Activated T-cell treated with anti-CD3 and anti-CD28 coated beads, Interleukin-2, amount 50 U/mL, for 24 hours (primary cell): ENCODE measurements at regions not wholly inside any gene's neighbourhood (a gene's known extent, or its start where the extent isn't known, plus 50 kb on each side); places are given as distances from the start of the nearest gene placed in this dataset.
"Not testable (repeated sequence)": the region's sequence is repeated elsewhere in the genome, so short reads cannot be mapped to it uniquely, and the experiment has no call there.

ENCODE experiments used
- DNase-seq: peaks from one replicate; pipeline ENCODE4 v3.0.0-alpha.2; 2020
- H3K27ac Mint-ChIP-seq: 2 replicates; pipeline ENCODE4 v1.8.0; 2020; ENCODE audit warnings: mild to moderate bottlenecking, mixed read lengths
- H3K27me3 Mint-ChIP-seq: 2 replicates; pipeline ENCODE4 v1.8.0; 2020; ENCODE audit warnings: mixed read lengths
- H3K36me3 Mint-ChIP-seq: 2 replicates; pipeline ENCODE4 v1.8.0; 2020; ENCODE audit warnings: low read depth, mixed read lengths
- H3K4me1 Mint-ChIP-seq: 2 replicates; pipeline ENCODE4 v1.8.0; 2020; ENCODE audit warnings: low read depth, mixed read lengths
- H3K4me3 Mint-ChIP-seq: 2 replicates; pipeline ENCODE4 v1.8.0; 2020; ENCODE audit warnings: mild to moderate bottlenecking, moderate library complexity, mixed read lengths
- H3K9me3 Mint-ChIP-seq: 2 replicates; pipeline ENCODE4 v1.8.0; 2020; ENCODE audit warnings: mixed read lengths

GRCh38 chr1:96183485-96183884 is 538.1 kb upstream of the PTBP2 start:
- Mint-ChIP-seq H3K36me3 (no peaks in the 10 kb centered on the region), H3K27me3 (no peaks in the 10 kb centered on the region), H3K4me3 (no peak overlapping the region), H3K4me1 (no peaks in the 10 kb centered on the region), H3K27ac (no peak overlapping the region), H3K9me3 (peaks cover 7% of the 10 kb centered on the region)
- DNase-seq, result no peak

GRCh38 chr1:96183928-96184327 is 537.7 kb upstream of the PTBP2 start:
- Mint-ChIP-seq H3K27me3 (no peaks in the 10 kb centered on the region), H3K27ac (no peak overlapping the region), H3K9me3 (peaks cover 7% of the 10 kb centered on the region), H3K36me3 (no peaks in the 10 kb centered on the region), H3K4me1 (no peaks in the 10 kb centered on the region), H3K4me3 (no peak overlapping the region)
- no peak for DNase-seq

GRCh38 chr1:96185181-96185580 is 536.4 kb upstream of the PTBP2 start:
- no peaks in the 10 kb centered on the region for H3K27me3 Mint-ChIP-seq
- no peak overlapping the region for H3K4me3 Mint-ChIP-seq

GRCh38 chr1:96187020-96187419 is 534.6 kb upstream of the PTBP2 start:
- Mint-ChIP-seq H3K9me3 (peaks cover 24% of the 10 kb centered on the region), H3K27me3 (no peaks in the 10 kb centered on the region), H3K4me1 (no peaks in the 10 kb centered on the region), H3K27ac (no peak overlapping the region), H3K36me3 (no peaks in the 10 kb centered on the region), H3K4me3 (no peak overlapping the region)
- no peak for DNase-seq

More at GRCh38 chr1:96185181-96185580, 536.4 kb upstream of the PTBP2 start:
- DNase-seq, result no peak
- H3K4me1 Mint-ChIP-seq, result no peaks in the 10 kb centered on the region
- no peak overlapping the region for H3K27ac Mint-ChIP-seq
- peaks cover 9% of the 10 kb centered on the region for H3K9me3 Mint-ChIP-seq
- no peaks in the 10 kb centered on the region for H3K36me3 Mint-ChIP-seq

GRCh38 chr1:96191165-96191564 is 530.4 kb upstream of the PTBP2 start:
- DNase-seq, result no peak
- no peaks in the 10 kb centered on the region for H3K36me3 Mint-ChIP-seq
- no peak overlapping the region for H3K27ac Mint-ChIP-seq
- no peak overlapping the region for H3K4me3 Mint-ChIP-seq
- H3K4me1 Mint-ChIP-seq, result no peaks in the 10 kb centered on the region
- H3K9me3 Mint-ChIP-seq, result peaks cover 24% of the 10 kb centered on the region
- no peaks in the 10 kb centered on the region for H3K27me3 Mint-ChIP-seq

GRCh38 chr1:96206451-96206850 is 515.1 kb upstream of the PTBP2 start:
- H3K27me3 Mint-ChIP-seq, result no peaks in the 10 kb centered on the region
- H3K4me1 Mint-ChIP-seq, result no peaks in the 10 kb centered on the region
- no peaks in the 10 kb centered on the region for H3K36me3 Mint-ChIP-seq
- H3K27ac Mint-ChIP-seq, result no peak overlapping the region
- H3K4me3 Mint-ChIP-seq, result no peak overlapping the region
- H3K9me3 Mint-ChIP-seq, result peaks cover 5% of the 10 kb centered on the region
- DNase-seq, result no peak

GRCh38 chr1:96207936-96208335 is 513.6 kb upstream of the PTBP2 start:
- no peaks in the 10 kb centered on the region for H3K27me3 Mint-ChIP-seq
- no peak overlapping the region for H3K27ac Mint-ChIP-seq
- H3K4me1 Mint-ChIP-seq, result no peaks in the 10 kb centered on the region
- DNase-seq, result no peak
- peaks cover 5% of the 10 kb centered on the region for H3K9me3 Mint-ChIP-seq
- H3K36me3 Mint-ChIP-seq, result no peaks in the 10 kb centered on the region
- no peak overlapping the region for H3K4me3 Mint-ChIP-seq

GRCh38 chr1:96208428-96208827 is 513.2 kb upstream of the PTBP2 start:
- no peaks in the 10 kb centered on the region for H3K36me3 Mint-ChIP-seq
- no peak overlapping the region for H3K27ac Mint-ChIP-seq
- H3K4me1 Mint-ChIP-seq, result no peaks in the 10 kb centered on the region
- no peak for DNase-seq
- H3K27me3 Mint-ChIP-seq, result no peaks in the 10 kb centered on the region
- no peak overlapping the region for H3K4me3 Mint-ChIP-seq
- peaks cover 5% of the 10 kb centered on the region for H3K9me3 Mint-ChIP-seq

GRCh38 chr1:96210054-96210453 is 511.5 kb upstream of the PTBP2 start:
- H3K4me1 Mint-ChIP-seq, result no peaks in the 10 kb centered on the region
- H3K27me3 Mint-ChIP-seq, result no peaks in the 10 kb centered on the region
- no peak for DNase-seq
- H3K27ac Mint-ChIP-seq, result no peak overlapping the region
- H3K36me3 Mint-ChIP-seq, result no peaks in the 10 kb centered on the region
- no peak overlapping the region for H3K4me3 Mint-ChIP-seq
- H3K9me3 Mint-ChIP-seq, result peaks cover 5% of the 10 kb centered on the region

- no peak overlapping the region for H3K27ac Mint-ChIP-seq
- H3K9me3 Mint-ChIP-seq, result peaks cover 5% of the 10 kb centered on the region
- no peaks in the 10 kb centered on the region for H3K36me3 Mint-ChIP-seq
- no peaks in the 10 kb centered on the region for H3K4me1 Mint-ChIP-seq
- no peak for DNase-seq
- H3K4me3 Mint-ChIP-seq, result no peak overlapping the region
- H3K27me3 Mint-ChIP-seq, result no peaks in the 10 kb centered on the region
Measured at GRCh38 chr1:96211202-96211601, 510.4 kb upstream of the PTBP2 start.

- DNase-seq, result no peak
- Mint-ChIP-seq H3K36me3 (no peaks in the 10 kb centered on the region), H3K9me3 (no peaks in the 10 kb centered on the region), H3K4me1 (no peaks in the 10 kb centered on the region), H3K4me3 (no peak overlapping the region), H3K27me3 (no peaks in the 10 kb centered on the region), H3K27ac (no peak overlapping the region)
Measured at GRCh38 chr1:96214982-96215381, 506.6 kb upstream of the PTBP2 start.

- no peaks in the 10 kb centered on the region for H3K9me3 Mint-ChIP-seq
- no peaks in the 10 kb centered on the region for H3K36me3 Mint-ChIP-seq
- H3K4me3 Mint-ChIP-seq, result no peak overlapping the region
- H3K4me1 Mint-ChIP-seq, result no peaks in the 10 kb centered on the region
- no peaks in the 10 kb centered on the region for H3K27me3 Mint-ChIP-seq
- DNase-seq, result no peak
- no peak overlapping the region for H3K27ac Mint-ChIP-seq
Measured at GRCh38 chr1:96220651-96221050, 500.9 kb upstream of the PTBP2 start.

- no peaks in the 10 kb centered on the region for H3K4me1 Mint-ChIP-seq
- no peaks in the 10 kb centered on the region for H3K27me3 Mint-ChIP-seq
- H3K36me3 Mint-ChIP-seq, result no peaks in the 10 kb centered on the region
- H3K9me3 Mint-ChIP-seq, result no peaks in the 10 kb centered on the region
- DNase-seq, result no peak
- H3K4me3 Mint-ChIP-seq, result no peak overlapping the region
- H3K27ac Mint-ChIP-seq, result no peak overlapping the region
Measured at GRCh38 chr1:96222701-96223100, 498.9 kb upstream of the PTBP2 start.

- H3K36me3 Mint-ChIP-seq, H3K9me3 Mint-ChIP-seq, H3K27me3 Mint-ChIP-seq, DNase-seq, H3K27ac Mint-ChIP-seq, H3K4me1 Mint-ChIP-seq, H3K4me3 Mint-ChIP-seq: not testable (repeated sequence)
Measured at GRCh38 chr1:96224229-96224628, 497.4 kb upstream of the PTBP2 start.

- H3K36me3 Mint-ChIP-seq, result no peaks in the 10 kb centered on the region
- H3K4me3 Mint-ChIP-seq, result no peak overlapping the region
- H3K9me3 Mint-ChIP-seq, result no peaks in the 10 kb centered on the region
- no peak for DNase-seq
- no peaks in the 10 kb centered on the region for H3K4me1 Mint-ChIP-seq
- no peaks in the 10 kb centered on the region for H3K27me3 Mint-ChIP-seq
- H3K27ac Mint-ChIP-seq, result no peak overlapping the region
Measured at GRCh38 chr1:96233422-96233821, 488.2 kb upstream of the PTBP2 start.

GRCh38 chr1:96234299-96234698 is 487.3 kb upstream of the PTBP2 start:
- H3K4me3 Mint-ChIP-seq, result no peak overlapping the region
- no peaks in the 10 kb centered on the region for H3K4me1 Mint-ChIP-seq
- no peak overlapping the region for H3K27ac Mint-ChIP-seq
- DNase-seq, result no peak
- no peaks in the 10 kb centered on the region for H3K9me3 Mint-ChIP-seq
- H3K27me3 Mint-ChIP-seq, result no peaks in the 10 kb centered on the region
- H3K36me3 Mint-ChIP-seq, result no peaks in the 10 kb centered on the region
